ENCODE measurements at regions not wholly inside any gene's neighbourhood (a gene's known extent, or its start where the extent isn't known, plus 50 kb on each side); places are given as distances from the start of the nearest gene placed in this dataset.
A peak's percentile ranks its signal among the peaks of the same experiment; 100 is the strongest.
"Not testable (repeated sequence)": the region's sequence is repeated elsewhere in the genome, so short reads cannot be mapped to it uniquely, and the experiment has no call there.

DNA sequence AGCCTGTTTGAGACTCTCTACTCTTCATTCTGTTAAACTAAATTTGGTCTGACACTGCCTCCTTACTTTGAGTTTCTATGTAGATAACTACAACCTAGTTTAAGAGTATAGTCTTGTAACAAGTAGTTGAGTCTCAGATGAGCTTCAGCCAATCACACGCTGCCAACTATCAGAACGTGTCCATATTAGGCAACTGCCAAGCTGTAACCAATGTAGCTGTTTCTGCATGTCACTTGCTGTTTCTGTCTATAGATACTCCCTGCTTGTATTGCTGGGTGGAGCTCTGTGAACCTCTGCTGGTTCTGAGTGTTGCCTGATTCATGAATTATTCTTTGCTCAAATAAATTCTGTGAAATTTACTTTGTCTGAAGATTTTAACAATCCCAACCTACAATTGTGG, 452.6 kb upstream of the NR5A2 start:
- no peak for DNase-seq

GRCh38 chr1:199580300-199580699, 447.2 kb upstream of the NR5A2 start:
- DNase-seq = no peak

GRCh38 chr1:199585392-199585791, 442.1 kb upstream of the NR5A2 start:
- DNase-seq = no peak

- DNase-seq = no peak
Measured at GRCh38 chr1:199590708-199591107, 436.8 kb upstream of the NR5A2 start.

DNA sequence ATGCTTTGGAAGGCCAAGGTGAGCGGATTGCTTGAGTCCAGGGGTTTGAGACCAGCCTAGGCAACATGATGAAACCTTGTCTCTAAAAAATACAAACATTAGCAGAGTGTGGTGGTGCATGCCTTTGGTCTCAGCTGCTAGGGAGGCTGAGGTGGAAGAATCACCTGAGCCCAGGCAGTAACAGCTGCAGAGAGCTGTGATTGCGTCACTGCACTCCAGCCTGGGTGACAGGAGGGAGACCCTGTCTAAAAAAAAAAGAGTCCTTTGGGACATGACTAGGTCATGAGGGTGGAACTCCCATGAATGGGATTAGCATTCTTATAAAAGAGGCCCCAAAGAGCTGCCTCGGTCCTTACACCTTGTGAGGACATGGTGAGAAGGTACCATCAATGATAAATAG, 436.0 kb upstream of the NR5A2 start:
- no peak for DNase-seq

GRCh38 chr1:199593475-199593874, 434.0 kb upstream of the NR5A2 start:
- no peak for DNase-seq

DNA sequence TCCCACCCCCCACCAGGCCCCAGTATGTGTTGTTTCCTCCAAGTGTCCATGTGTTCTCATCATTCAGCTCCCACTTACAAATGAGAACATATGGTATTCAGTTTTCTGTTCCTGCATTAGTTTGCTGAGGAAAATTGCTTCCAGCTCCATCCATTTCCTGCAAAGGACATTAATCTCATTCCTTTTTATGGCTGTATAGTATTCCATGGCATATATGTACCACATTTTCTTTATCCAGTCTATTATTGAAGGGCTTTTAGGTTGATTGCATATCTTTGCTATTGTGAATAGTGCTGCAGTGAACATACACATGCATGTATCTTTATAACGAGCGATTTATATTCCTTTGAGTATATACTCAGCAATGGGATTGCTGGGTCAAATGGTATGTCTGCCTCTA, 431.1 kb upstream of the NR5A2 start:
- DNase-seq = not testable (repeated sequence)

DNA sequence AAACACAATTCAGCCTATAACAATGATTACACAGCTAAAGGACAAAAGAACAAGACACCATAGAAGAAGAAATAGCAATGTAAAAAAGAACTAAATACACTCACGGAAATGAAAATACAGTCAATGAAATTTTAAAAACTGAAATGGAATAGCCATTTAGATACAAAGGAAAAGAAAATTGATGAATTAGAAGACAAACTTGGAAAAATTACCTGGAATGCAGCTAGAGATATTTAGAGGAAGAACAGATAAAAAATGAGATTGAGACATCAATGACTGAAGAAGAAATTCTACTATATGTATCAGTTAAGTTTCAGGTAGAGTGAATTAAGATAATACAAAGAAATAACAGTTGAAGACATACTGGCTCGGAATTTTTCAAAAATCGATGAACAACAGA, 430.4 kb upstream of the NR5A2 start:
- no peak for DNase-seq

DNA sequence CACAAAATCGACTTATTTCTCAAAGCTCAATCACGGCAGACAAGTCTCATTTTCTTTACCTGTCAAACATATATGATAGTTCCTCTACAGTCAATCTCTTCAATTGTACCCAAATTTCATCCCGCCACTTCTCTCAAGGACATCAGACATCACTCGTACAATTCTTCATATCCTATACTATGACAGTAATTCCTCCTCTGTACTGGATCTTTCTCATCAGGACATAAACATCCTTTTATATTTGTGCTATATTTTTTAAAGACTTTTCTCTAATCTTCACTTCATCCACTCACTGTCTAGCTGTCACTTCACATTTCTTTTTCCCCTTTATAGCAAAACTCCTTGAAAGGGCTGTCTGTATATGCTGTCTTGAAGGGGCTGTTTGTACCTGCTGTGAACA, 419.1 kb upstream of the NR5A2 start:
- DNase-seq = no peak

- no peak for DNase-seq
Measured at GRCh38 chr1:199612976-199613774, 414.3 kb upstream of the NR5A2 start.

DNA sequence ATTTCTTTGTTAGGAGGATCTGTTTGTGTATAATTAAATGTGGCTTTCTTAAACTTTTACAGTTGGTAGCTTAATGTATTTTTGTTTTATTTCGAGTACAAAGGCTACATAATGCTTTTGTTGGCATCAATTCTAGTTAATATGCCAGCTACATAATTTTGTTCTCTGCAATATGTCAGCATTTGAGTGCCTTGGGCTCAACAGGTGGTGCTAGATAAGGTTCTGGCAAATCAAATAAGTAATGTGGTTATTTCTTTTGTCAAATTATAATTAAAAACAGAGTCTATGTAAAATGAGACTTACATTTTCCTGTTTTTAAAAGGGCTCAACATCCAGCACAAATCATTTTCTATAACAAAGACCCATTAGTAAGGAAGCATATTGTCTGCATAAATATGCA, 410.6 kb upstream of the NR5A2 start:
- DNase-seq = peak; percentile 23

- no peak for DNase-seq
Measured at GRCh38 chr1:199619223-199619622, 408.3 kb upstream of the NR5A2 start.

GRCh38 chr1:199626228-199626627, 401.3 kb upstream of the NR5A2 start:
- not testable (repeated sequence) for DNase-seq

DNA sequence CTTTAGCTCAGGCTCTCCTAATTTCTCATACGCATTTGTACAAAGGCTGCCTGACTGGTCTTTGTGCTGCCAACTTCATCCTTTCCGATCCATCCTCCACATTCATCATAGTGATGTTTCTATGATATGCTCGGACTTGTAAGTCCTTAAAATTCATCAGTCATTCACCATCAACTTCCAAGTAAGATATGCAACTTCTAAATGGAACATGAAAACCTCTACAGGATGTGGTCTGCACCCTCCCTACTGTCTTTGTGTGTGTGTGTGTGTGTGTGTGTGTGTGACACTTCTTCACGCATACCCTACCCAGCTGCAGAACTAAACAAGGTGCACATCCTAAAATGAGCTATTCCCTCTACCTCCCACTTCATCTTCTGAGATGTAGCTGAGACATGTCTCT, 397.9 kb upstream of the NR5A2 start:
- DNase-seq = no peak

- DNase-seq = no peak
Measured at GRCh38 chr1:199639453-199639852, 388.1 kb upstream of the NR5A2 start.

GRCh38 chr1:199641531-199641930, 386.0 kb upstream of the NR5A2 start:
- DNase-seq = no peak

- DNase-seq = no peak
Measured at GRCh38 chr1:199644912-199645311, 382.6 kb upstream of the NR5A2 start.

DNA sequence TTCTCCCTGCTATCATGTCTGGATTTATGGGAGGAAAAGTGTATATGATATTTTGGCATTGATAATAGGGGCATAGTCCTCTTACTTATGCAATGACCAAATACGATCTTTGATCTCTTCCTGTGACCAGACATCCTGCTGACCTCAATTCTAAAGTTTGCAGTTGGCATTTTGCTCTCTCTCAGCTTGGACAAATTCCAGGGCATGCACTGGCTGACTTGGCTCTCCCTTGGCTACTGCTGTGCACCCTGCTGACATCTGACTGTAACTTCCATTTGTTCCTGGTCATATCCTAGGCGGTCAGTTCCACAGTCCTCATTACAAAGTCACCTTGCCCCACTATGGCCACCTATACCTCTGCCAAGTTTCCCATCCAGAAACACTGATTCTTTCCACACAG, 380.7 kb upstream of the NR5A2 start:
- no peak for DNase-seq

DNA sequence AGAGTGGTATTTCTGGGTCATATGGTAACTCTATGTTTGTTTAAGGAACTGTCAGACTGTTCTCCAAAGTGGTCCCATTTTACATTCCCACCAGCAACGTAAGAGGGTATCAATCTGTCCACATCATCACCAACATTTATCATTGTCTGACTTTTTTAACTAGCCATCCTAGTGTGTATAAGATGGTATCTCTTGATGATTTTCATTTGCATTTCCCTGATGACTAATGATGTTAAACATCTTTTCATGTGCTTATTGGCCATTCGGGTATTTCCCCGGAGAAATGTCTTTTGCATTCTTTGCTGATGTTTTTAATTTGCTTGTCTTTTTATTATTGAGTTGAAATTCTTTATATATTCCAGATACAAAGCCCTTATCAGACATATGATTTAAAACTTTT, 370.1 kb upstream of the NR5A2 start:
- DNase-seq = no peak

DNA sequence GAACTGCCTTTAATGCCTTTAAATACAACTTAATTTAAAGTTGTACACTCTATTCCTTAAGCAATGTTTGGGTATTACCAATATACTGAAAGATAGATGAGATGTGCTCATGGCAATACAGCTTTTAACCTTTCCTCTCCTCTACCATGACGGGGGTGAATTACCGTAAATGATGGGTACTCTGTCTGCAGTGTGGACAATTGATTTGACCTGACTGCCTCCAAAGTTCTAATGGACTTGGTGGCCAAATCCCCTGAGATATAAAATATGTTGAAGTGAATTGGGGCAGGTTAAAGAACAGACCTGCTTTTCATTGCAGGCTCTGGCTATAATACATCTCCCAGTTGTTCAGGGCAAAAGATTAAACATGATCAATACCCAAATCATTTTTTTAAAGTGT, 367.4 kb upstream of the NR5A2 start:
- DNase-seq = no peak

DNA sequence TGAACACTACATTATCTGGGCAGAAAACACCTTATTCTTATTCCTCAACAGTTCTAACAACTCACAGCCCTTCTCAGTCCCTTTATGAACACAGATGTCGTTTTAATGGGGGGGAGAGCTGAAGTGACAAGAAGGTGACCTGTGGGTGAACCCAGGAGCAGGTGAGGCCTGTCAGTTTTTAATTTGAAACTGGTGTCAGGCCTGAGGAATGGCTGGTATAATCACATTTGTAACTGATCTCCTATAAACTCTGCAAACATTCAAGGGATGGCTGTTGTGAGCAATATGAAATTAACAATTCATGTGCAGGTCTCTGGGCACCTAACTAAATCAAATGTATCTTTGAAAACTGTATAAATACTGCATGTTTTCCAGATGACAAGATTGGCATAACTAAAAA, 362.1 kb upstream of the NR5A2 start:
- no peak for DNase-seq

- no peak for DNase-seq
Measured at GRCh38 chr1:199667089-199667488, 360.4 kb upstream of the NR5A2 start.

- DNase-seq = no peak
Measured at GRCh38 chr1:199669916-199670315, 357.6 kb upstream of the NR5A2 start.

GRCh38 chr1:199671684-199672083, 355.8 kb upstream of the NR5A2 start:
- DNase-seq = no peak

- DNase-seq = no peak
Measured at GRCh38 chr1:199675937-199676336, 351.6 kb upstream of the NR5A2 start.
